Retina (tissue), 1 donor: ENCODE measurements at regions not wholly inside any gene's neighbourhood (a gene's known extent, or its start where the extent isn't known, plus 50 kb on each side); places are given as distances from the start of the nearest gene placed in this dataset.
"Not testable (repeated sequence)": the region's sequence is repeated elsewhere in the genome, so short reads cannot be mapped to it uniquely, and the experiment has no call there.

Source experiments
- DNase-seq: peaks from one replicate; pipeline ENCODE4 v3.0.0-alpha.2; 2016

DNA sequence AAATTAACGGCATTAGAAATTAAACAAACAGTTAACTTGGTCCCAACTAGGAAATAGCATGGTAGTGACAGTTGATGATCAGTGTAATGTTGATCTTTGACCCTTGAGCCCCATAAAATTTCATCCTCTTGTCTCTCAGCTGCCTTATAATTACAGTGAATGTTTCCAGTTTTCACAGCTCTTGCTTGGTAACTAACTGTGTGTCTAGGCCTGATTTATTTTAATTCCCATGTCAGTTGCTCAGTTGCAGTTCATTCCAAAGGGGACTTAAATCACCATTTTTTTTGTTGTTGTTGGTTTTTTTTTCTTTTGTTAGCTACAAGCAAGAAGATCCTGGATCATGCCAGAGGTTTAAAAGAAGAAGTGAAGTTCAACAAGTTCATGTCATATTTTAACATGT, 1883.7 kb upstream of the FLRT2 start:
- no peak for DNase-seq

DNA sequence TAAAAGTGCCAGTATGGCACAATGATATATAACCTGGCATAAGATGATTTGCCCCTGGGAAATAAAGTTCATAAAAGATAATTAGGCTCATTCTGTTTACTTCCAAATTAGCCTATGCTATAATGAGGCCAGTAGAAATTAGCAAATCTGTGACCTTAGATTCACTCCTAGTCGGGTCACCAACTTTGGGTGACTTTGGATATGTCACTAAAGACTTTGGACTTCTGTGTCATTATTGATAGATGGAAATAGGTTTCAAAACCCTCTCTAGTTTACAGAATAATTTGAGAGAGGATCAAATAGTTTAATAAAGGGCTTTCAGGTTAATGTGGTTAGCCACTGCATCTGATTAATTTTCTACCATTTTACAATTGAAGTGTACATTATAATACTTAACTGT, 1869.3 kb upstream of the FLRT2 start:
- no peak for DNase-seq

- DNase-seq, result no peak
Measured at GRCh38 chr14:83664389-83664788, 1865.6 kb upstream of the FLRT2 start.

DNA sequence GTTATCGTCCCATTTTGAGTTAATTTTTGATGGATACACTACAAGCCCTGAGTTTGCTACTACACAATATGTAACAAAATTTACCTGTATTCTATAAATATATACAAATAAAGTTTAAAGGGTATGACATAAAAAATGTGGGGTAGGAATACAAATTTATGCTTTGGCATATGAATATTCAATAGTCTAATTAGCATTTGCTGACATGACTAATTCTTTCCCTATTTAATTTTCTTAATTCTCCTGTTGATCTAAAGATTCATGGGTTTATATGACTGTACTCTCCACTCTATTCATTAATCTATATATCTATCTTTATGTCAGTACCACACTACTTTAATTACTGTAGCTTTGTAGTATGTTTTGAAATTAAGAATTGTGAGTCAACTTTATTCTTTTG, 1840.7 kb upstream of the FLRT2 start:
- no peak for DNase-seq

- DNase-seq, result peak; percentile 17
Measured at GRCh38 chr14:83697099-83697498, 1832.8 kb upstream of the FLRT2 start.

GRCh38 chr14:83702619-83703018, 1827.3 kb upstream of the FLRT2 start:
- no peak for DNase-seq

DNA sequence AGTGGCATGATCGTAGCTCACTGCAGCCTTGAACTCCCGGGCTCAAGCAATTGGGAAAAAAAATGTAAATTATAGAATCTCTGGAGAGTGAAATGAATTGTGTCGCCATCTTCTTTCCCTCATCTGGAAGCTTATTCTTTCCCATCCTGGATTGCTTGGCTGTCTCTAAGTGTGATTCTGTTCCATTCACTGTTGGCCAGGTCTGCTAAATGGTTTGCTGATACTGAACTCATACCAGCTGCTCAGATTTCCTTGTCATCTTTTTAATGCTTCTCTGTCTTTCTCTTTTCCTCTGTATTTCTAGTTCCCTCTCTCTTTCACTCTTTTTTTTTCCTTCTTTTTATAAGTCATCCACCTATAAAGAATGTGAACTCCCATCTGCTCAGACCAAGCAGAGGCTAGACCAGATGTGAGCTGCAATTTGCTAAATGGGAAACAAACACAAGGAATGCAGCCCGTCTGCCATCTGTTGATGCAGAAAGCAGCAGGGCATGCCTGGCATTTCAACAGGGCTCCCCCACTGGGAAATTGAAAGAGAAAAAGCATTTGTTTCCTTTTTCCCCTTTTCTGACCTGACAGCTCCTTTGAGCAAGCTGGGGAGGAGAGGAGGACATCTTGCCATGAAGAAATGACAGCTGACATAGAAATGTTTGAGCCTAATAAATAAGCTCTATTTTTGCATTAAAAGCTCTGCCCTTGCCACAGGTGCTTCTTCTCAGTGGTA, 1823.6 kb upstream of the FLRT2 start:
- DNase-seq, result peak; percentile 42

- no peak for DNase-seq
Measured at GRCh38 chr14:83707056-83707455, 1822.9 kb upstream of the FLRT2 start.

GRCh38 chr14:83709116-83709515, 1820.8 kb upstream of the FLRT2 start:
- DNase-seq, result no peak

GRCh38 chr14:83711046-83711445, 1818.9 kb upstream of the FLRT2 start:
- DNase-seq, result no peak

GRCh38 chr14:83712418-83713129, 1817.4 kb upstream of the FLRT2 start:
- DNase-seq, result no peak

DNA sequence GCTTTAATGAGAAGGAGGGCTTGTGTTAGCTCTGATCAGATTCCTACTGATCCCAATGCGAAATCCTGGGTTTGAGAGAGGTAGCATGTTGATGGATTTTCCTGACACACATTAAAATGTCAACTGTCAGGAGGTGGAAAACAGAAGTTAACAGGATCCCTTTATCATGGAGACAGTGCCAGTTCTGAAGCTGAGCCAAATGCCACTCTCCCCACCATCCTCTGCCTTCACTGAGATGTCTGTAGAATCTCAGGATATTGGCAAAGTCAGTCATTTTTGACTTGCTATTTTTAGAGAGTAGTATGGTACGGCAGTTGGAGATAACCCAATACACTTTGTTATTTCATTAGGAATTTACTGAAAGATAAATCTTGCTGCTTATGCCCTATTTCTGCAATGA, 1816.2 kb upstream of the FLRT2 start:
- no peak for DNase-seq

GRCh38 chr14:83714151-83714550, 1815.8 kb upstream of the FLRT2 start:
- no peak for DNase-seq

DNA sequence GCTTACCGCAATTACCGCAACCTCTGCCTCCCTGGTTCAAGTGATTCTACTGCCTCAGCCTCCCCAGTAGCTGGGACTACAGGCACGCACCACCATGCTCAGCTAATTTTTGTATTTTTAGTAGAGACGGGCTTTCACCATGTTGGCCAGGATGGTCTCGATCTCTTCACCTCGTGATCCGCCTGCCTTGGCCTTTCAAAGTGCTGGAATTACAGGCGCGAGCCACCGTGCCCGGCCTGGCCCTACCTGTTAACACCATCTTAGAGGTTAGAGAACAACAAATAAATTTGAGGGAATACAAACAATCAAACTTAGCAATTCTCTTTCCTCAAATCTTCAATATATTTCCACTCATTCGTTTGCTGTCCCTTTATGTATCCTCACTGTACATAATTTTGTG, 1810.5 kb upstream of the FLRT2 start:
- not testable (repeated sequence) for DNase-seq

- no peak for DNase-seq
Measured at GRCh38 chr14:83733670-83734069, 1796.3 kb upstream of the FLRT2 start.

- no peak for DNase-seq
Measured at GRCh38 chr14:83734431-83734830, 1795.5 kb upstream of the FLRT2 start.

DNA sequence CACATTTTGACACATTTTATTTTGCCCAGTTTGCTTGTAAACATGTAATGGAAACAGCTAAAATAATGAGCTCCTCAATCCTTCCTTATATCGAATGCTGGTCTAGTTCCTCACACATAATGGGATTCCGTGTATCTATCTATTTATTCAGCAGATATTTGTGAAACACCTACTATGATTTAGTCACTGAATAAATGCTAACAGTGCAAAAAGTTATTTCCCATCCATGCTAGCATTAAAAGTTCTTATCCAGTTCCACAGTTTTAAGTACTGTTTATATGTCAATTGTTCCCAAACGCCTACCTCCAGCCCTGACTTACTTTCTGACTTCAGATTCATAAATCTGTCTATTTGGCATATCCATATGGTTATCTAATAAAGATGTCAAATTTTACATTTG, 1788.7 kb upstream of the FLRT2 start:
- no peak for DNase-seq

DNA sequence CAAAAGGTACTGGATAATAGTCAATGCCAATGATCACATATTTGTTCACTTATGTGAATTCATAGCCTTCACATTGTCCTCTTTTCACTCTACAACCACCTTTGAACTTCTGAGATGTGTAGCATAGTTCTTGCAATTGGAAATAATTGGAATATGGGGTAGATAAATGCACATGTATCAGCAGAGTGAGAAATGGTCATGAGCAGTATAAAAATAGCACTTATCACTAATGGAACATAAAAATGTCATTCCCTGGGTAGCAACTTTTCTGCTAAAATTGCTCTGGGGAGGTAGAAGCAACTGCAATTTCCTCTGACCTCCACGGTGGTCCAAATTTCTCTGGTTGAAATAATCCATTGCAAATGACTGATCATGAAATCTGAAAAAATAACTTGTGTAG, 1785.7 kb upstream of the FLRT2 start:
- no peak for DNase-seq

DNA sequence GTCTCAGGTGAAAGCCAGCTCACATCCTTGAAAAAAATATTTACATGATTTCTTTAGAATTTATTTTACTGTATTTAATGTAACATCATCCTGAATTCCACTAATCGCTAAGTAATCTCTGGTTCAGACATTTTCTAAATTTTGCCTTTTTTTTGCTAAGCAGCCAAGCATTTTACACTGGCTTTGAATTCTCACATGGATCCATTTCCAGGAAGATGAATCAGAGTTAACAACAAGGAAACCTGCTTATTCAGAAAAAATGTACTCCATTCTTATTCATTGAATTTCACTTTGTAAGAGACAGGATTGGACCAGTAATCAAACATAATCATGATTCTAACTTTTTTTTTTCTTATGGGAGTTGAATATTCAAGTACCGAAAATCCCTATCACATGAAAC, 1785.1 kb upstream of the FLRT2 start:
- DNase-seq, result no peak

DNA sequence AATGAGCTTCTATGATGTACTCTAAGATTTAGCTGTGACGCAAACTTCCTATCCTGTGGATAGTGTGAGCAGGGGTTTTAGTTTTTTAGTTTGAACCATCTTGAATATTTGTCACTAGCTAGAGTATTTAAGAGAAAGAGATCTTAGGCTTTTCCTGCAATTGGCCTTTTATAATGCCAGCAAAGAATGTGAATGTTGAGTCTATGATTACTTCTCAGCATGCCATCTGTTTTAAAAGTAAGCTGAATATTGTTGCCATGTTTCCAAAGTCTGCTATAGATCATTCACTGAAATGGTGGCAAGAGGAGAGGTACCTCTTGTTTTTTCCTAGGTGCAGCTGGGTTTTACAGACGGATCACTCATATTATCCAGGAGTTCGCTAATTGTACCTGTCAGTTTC, 1783.6 kb upstream of the FLRT2 start:
- DNase-seq, result no peak

GRCh38 chr14:83757916-83758315, 1772.0 kb upstream of the FLRT2 start:
- no peak for DNase-seq

GRCh38 chr14:83764656-83765599, 1765.0 kb upstream of the FLRT2 start:
- DNase-seq, result no peak

- no peak for DNase-seq
Measured at GRCh38 chr14:83777516-83777915, 1752.4 kb upstream of the FLRT2 start.

GRCh38 chr14:83779266-83779665, 1750.7 kb upstream of the FLRT2 start:
- no peak for DNase-seq
